Karpas-422 (cell line): ENCODE measurements at regions not wholly inside any gene's neighbourhood (a gene's known extent, or its start where the extent isn't known, plus 50 kb on each side); places are given as distances from the start of the nearest gene placed in this dataset.

Experiments
- DNase-seq: peaks from one replicate; pipeline ENCODE4 v3.0.0-alpha.2; 2015
- H2AFZ ChIP-seq: fragments of 200-600 bp; sonication (generic); 2 replicates; pipeline ENCODE4 v1.6.1; 2014; ENCODE audit warnings: antibody characterized with exemption, low read length, mixed read lengths
- H3K27ac ChIP-seq: fragments of 200-600 bp; sonication (generic); 2 replicates; pipeline ENCODE4 v1.5.1; 2014; ENCODE audit warnings: mild to moderate bottlenecking, low read length, moderate library complexity
- H3K27me3 ChIP-seq: fragments of 200-600 bp; sonication (generic); 2 replicates; pipeline ENCODE4 v1.6.1; 2014; ENCODE audit warnings: low read length, mixed read lengths
- H3K36me3 ChIP-seq: fragments of 200-600 bp; sonication (generic); 2 replicates; pipeline ENCODE4 v1.6.1; 2014; ENCODE audit warnings: low read length, mixed read lengths; ENCODE audit not compliant: insufficient read depth
- H3K4me1 ChIP-seq: fragments of 200-600 bp; sonication (generic); 2 replicates; pipeline ENCODE4 v1.6.1; 2014; ENCODE audit warnings: mild to moderate bottlenecking, low read length, mixed read lengths
- H3K4me2 ChIP-seq: fragments of 200-600 bp; sonication (generic); 2 replicates; pipeline ENCODE4 v1.6.1; 2014; ENCODE audit warnings: low read length, low read depth, mild to moderate bottlenecking; ENCODE audit not compliant: poor library complexity, severe bottlenecking
- H3K4me3 ChIP-seq: fragments of 200-600 bp; sonication (generic); 2 replicates; pipeline ENCODE4 v1.5.1; 2014; ENCODE audit warnings: mild to moderate bottlenecking, antibody characterized with exemption, low read length, mixed read lengths
- H3K79me2 ChIP-seq: fragments of 200-600 bp; sonication (generic); 2 replicates; pipeline ENCODE4 v1.6.1; 2014; ENCODE audit warnings: mild to moderate bottlenecking, low read length, mixed read lengths
- H3K9ac ChIP-seq: fragments of 200-600 bp; sonication (generic); 2 replicates; pipeline ENCODE4 v1.6.0; 2014; ENCODE audit warnings: low read length
- H3K9me2 ChIP-seq: fragments of 200-600 bp; sonication (generic), shearing (Covaris generic); replicated peaks from 2 replicates; pipeline ENCODE4 v1.6.0; 2014; ENCODE audit warnings: mild to moderate bottlenecking, low read length, moderate library complexity; ENCODE audit not compliant: insufficient read depth
- H3K9me3 ChIP-seq: fragments of 300-700, 200-600 bp; sonication (generic); 2 replicates; pipeline ENCODE4 v1.6.1; 2014; ENCODE audit warnings: low read length, mixed read lengths
- H4K20me1 ChIP-seq: fragments of 200-600 bp; sonication (generic); 2 replicates; pipeline ENCODE4 v1.6.1; 2014; ENCODE audit warnings: mild to moderate bottlenecking, antibody characterized with exemption, low read length, low read depth; ENCODE audit not compliant: insufficient read depth

DNA sequence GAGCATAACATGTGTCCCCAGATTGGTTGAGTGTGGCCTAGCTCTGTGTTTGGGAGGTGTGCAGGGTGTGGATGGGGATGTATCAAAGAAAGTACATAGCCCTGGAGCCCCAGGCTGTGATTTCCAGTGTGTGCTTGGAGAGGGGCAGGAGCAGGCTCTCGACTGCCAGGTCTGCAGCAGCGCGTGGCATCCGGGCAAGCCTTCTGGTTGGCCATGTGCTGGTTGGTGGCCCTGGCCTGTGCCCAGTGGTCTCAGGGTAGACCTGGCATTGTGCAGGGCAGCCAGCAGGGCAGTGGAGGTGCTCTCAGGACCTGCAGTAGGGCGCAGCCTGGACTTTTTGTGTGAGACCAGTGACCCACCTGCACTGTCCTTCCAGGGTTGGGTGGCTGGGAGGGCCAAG, 231.5 kb downstream of the UBE3A start:
- no peaks in the 10 kb centered on the region for H3K27me3 ChIP-seq
- no peak overlapping the region for H3K4me3 ChIP-seq
- no peak overlapping the region for H2AFZ ChIP-seq
- H3K9ac ChIP-seq = no peak overlapping the region
- H3K9me2 ChIP-seq = no peaks in the 10 kb centered on the region
- H3K4me1 ChIP-seq = no peaks in the 10 kb centered on the region
- H3K27ac ChIP-seq = no peak overlapping the region
- H3K79me2 ChIP-seq = no peaks in the 10 kb centered on the region
- no peaks in the 10 kb centered on the region for H3K36me3 ChIP-seq
- no peak for DNase-seq
- peaks cover 25% of the 10 kb centered on the region; the same call in 1 of the 2 replicates for H3K9me3 ChIP-seq
- no peak overlapping the region for H3K4me2 ChIP-seq
- no peaks in the 10 kb centered on the region for H4K20me1 ChIP-seq

DNA sequence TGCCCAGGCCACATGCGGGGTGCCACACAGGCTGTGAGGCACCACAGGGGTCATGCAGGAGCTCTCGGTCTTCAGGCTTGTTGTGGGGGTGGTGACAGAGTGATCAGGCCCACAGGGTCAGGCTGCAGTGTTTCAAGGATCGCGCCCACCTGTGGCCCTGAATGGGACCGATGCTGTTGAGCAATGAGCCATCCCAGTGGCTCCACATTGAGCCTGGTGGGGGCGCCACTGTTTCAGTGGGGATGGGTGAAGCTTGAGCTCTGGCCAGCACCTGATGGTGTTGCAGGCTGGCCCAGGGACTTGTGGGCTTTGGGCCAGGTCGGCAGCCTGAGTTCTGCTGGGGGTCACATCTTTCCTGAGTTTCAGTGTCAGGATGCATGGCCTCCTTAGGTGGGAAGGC, 230.1 kb downstream of the UBE3A start:
- Histone ChIP-seq H3K4me2 (no peak overlapping the region), H3K36me3 (no peaks in the 10 kb centered on the region), H3K79me2 (no peaks in the 10 kb centered on the region), H3K27me3 (no peaks in the 10 kb centered on the region), H3K9ac (no peak overlapping the region), H4K20me1 (no peaks in the 10 kb centered on the region), H3K9me2 (no peaks in the 10 kb centered on the region), H3K4me1 (no peaks in the 10 kb centered on the region), H2AFZ (no peak overlapping the region), H3K4me3 (no peak overlapping the region), H3K9me3 (peaks cover 25% of the 10 kb centered on the region; the same call in 1 of the 2 replicates), H3K27ac (no peak overlapping the region)
- DNase-seq = no peak

DNA sequence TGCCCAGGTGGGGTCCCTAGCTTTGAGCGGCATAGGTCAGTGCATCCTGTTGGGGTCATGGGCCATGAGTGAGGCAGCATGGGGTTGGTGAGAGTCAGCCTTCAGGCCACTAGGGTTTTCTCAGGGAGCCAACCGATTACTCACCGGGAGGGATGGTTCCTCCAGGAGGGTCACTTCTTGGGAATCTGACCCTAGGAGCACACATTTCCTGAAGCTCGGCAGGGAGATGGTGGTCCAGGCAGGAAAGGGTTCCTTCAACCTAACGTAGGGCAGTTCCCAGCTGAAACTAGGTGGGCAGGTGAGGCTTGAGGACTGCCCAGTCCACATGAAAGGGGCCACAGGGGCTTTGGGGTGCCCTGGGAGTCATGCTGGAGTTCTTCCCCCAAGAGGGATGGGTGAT, 218.0 kb downstream of the UBE3A start:
- no peak overlapping the region for H2AFZ ChIP-seq
- peaks cover 23% of the 10 kb centered on the region; the same call in 1 of the 2 replicates for H3K9me3 ChIP-seq
- H3K27me3 ChIP-seq = no peaks in the 10 kb centered on the region
- no peak overlapping the region for H3K4me3 ChIP-seq
- H3K79me2 ChIP-seq = no peaks in the 10 kb centered on the region
- no peaks in the 10 kb centered on the region for H3K4me1 ChIP-seq
- DNase-seq = no peak
- no peaks in the 10 kb centered on the region for H4K20me1 ChIP-seq
- H3K9me2 ChIP-seq = no peaks in the 10 kb centered on the region
- no peak overlapping the region for H3K27ac ChIP-seq
- H3K9ac ChIP-seq = no peak overlapping the region
- H3K36me3 ChIP-seq = no peaks in the 10 kb centered on the region
- H3K4me2 ChIP-seq = no peak overlapping the region

DNA sequence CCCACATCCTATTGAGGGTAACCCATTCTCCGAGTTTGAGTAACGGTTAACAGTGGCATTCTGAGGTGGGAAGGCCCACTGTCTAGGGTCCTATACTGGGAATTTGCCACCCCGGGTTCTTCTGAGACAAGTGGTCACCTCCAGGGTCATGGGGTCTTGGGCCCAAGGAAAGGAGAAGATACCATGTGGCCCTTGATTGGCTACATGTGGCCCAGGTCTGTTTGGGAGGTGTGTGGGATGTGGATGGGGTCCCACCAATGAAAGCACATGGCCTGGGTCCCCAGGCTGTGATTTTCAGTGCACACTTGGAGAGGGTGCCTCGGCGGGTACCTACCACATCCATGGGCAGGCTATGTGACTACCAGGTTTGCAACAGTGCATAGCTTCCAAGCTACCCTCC, 214.4 kb downstream of the UBE3A start:
- H3K4me1 ChIP-seq = no peaks in the 10 kb centered on the region
- no peak overlapping the region for H3K4me2 ChIP-seq
- no peaks in the 10 kb centered on the region for H3K9me2 ChIP-seq
- no peaks in the 10 kb centered on the region for H3K79me2 ChIP-seq
- H3K9ac ChIP-seq = no peak overlapping the region
- no peaks in the 10 kb centered on the region for H3K27me3 ChIP-seq
- no peak for DNase-seq
- H3K4me3 ChIP-seq = no peak overlapping the region
- H3K36me3 ChIP-seq = no peaks in the 10 kb centered on the region
- H2AFZ ChIP-seq = no peak overlapping the region
- no peak overlapping the region for H3K27ac ChIP-seq
- no peaks in the 10 kb centered on the region for H4K20me1 ChIP-seq
- peaks cover 6% of the 10 kb centered on the region; the same call in 1 of the 2 replicates for H3K9me3 ChIP-seq

DNA sequence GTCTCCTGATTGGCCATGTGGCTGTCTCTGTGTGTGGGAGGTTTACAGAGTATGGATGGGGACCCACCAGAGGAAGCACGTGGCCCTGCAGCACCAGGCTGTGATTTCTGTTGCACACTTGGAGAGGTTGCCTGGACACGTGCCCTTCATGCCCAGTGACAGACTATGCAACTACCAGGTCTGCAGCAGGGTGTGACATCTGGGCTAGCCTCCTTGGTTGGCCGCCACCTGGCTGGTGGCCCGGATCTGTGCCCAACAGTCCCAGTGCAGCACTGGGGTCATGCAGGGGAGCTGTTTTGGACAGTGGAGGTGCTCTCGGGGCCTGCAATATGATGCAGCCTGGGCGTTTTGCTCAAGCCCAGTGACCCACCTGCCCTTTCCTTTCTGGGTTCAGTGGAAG, 212.5 kb downstream of the UBE3A start:
- Histone ChIP-seq H3K9me3 (peaks cover 8% of the 10 kb centered on the region; the same call in 1 of the 2 replicates), H2AFZ (no peak overlapping the region), H3K36me3 (no peaks in the 10 kb centered on the region), H3K4me1 (no peaks in the 10 kb centered on the region), H3K9me2 (no peaks in the 10 kb centered on the region), H3K4me3 (no peak overlapping the region), H3K79me2 (no peaks in the 10 kb centered on the region), H4K20me1 (no peaks in the 10 kb centered on the region), H3K9ac (no peak overlapping the region), H3K27ac (no peak overlapping the region), H3K4me2 (no peak overlapping the region), H3K27me3 (no peaks in the 10 kb centered on the region)
- no peak for DNase-seq

DNA sequence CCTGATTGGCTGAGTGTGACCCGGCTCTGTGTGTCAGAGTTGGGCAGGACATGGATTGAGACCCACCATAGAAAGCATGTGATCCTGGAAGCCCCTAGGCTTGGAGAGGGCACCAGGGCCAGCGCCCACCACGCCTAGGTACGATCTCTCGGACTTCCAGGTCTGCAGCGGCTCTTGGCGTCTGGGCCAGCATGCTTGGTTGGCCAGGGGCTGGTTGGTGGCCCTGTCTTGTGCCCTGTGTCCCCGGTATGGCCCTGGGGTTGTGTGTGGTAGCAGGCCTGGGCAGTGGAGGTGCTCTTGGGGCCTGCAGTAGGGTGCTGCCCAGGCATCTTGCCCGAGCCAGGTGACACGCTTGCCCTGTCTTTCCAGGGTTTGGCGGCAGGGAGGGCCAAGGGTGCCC, 210.6 kb downstream of the UBE3A start:
- Histone ChIP-seq H3K79me2 (no peaks in the 10 kb centered on the region), H3K9ac (no peak overlapping the region), H3K9me3 (peaks cover 18% of the 10 kb centered on the region; the same call in 1 of the 2 replicates), H3K9me2 (no peaks in the 10 kb centered on the region), H3K4me1 (no peaks in the 10 kb centered on the region), H3K4me3 (no peak overlapping the region), H3K36me3 (no peaks in the 10 kb centered on the region), H3K27ac (no peak overlapping the region), H3K27me3 (no peaks in the 10 kb centered on the region), H4K20me1 (no peaks in the 10 kb centered on the region), H3K4me2 (no peak overlapping the region), H2AFZ (no peak overlapping the region)
- DNase-seq = no peak

DNA sequence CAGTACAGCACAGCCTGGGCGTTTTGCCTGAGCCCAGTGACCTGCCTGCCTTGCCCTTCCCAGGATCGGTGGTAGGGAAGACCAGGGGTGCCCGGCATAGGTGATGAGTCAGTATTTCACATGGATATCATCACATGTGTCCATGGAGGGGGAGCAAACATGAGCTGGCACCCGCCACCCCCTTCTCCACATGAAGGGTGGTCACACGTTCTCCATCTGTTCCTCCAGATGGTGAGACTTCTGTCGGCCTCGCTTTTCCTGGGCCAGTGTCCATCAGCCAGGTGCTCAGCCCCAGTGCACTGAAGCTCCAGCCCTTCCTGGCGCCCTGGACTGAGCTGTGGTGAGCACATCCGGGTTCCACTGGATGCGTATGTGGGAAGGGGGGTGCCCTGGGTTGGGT, 208.4 kb downstream of the UBE3A start:
- Histone ChIP-seq H3K4me3 (no peak overlapping the region), H3K4me2 (no peak overlapping the region), H4K20me1 (no peaks in the 10 kb centered on the region), H3K27me3 (no peaks in the 10 kb centered on the region), H3K9me2 (no peaks in the 10 kb centered on the region), H3K79me2 (no peaks in the 10 kb centered on the region), H2AFZ (no peak overlapping the region), H3K4me1 (no peaks in the 10 kb centered on the region), H3K9ac (no peak overlapping the region), H3K36me3 (no peaks in the 10 kb centered on the region), H3K9me3 (peaks cover 24% of the 10 kb centered on the region; the same call in 1 of the 2 replicates), H3K27ac (no peak overlapping the region)
- DNase-seq = no peak

DNA sequence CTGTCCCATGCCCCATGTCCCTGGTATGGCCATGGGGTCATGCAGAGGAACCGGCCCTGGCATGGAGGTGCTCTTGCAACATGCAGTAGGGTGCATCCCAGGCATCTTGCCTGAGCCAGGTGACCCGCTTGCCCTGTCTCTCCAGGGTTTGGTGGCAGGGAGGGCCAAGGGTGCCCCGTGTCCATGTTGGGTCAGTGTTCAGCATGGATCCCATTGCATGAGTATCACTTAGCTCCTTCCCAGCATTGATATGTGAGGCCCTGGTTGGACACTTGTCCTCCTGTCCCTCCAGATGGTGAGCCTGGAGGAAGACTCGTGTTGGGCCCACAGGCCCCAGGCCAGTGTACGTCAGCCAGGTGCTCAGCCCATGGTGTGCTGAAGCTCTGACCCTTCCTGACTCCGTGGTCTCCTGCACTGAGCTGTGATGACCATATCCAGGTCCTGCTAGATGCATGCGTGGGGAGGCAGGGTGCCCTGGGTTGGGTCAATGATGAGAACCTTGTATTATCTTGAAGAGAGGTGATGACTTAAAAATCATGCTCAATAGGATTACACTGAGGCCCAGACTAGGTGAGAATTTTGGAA, 205.0 kb downstream of the UBE3A start:
- Histone ChIP-seq H3K27me3 (no peaks in the 10 kb centered on the region), H3K9ac (no peak overlapping the region), H3K4me3 (no peak overlapping the region), H4K20me1 (no peaks in the 10 kb centered on the region), H3K36me3 (no peaks in the 10 kb centered on the region), H3K4me2 (no peak overlapping the region), H3K9me2 (no peaks in the 10 kb centered on the region), H3K4me1 (no peaks in the 10 kb centered on the region), H3K79me2 (no peaks in the 10 kb centered on the region), H3K27ac (no peak overlapping the region), H3K9me3 (peaks cover 27% of the 10 kb centered on the region; the same call in 1 of the 2 replicates), H2AFZ (no peak overlapping the region)
- DNase-seq = no peak
